Nephron (organoid): ENCODE measurements at regions not wholly inside any gene's neighbourhood (a gene's known extent, or its start where the extent isn't known, plus 50 kb on each side); places are given as distances from the start of the nearest gene placed in this dataset.
A peak's percentile ranks its signal among the peaks of the same experiment; 100 is the strongest.

Experiments used
- H3K27ac Mint-ChIP-seq, 3 experiments: 2 replicates each; pipeline ENCODE4 v1.8.0; 2020; ENCODE audit warnings: mixed read lengths in 3 of 3, mild to moderate bottlenecking in 2 of 3, moderate library complexity in 1 of 3
- H3K27me3 Mint-ChIP-seq: 2 replicates; pipeline ENCODE4 v1.8.0; 2021; ENCODE audit warnings: low read depth, mild to moderate bottlenecking, moderate library complexity, mixed read lengths
- H3K36me3 Mint-ChIP-seq: 2 replicates; pipeline ENCODE4 v1.8.0; 2020; ENCODE audit warnings: low read depth, mixed read lengths
- H3K4me1 Mint-ChIP-seq: 2 replicates; pipeline ENCODE4 v1.8.0; 2020; ENCODE audit warnings: mixed read lengths
- H3K4me3 Mint-ChIP-seq, 3 experiments: 2 replicates each; pipeline ENCODE4 v1.8.0; 2020; ENCODE audit warnings: mild to moderate bottlenecking in 3 of 3, mixed read lengths in 3 of 3, moderate library complexity in 2 of 3
- H3K9me3 Mint-ChIP-seq: 2 replicates; pipeline ENCODE4 v1.8.0; 2020; ENCODE audit warnings: mixed read lengths
- TF ChIP-seq, protein P1 (sequence below), 3 experiments: fragments of 200-600 bp; sonication (generic); IDR thresholded peaks; one replicate each; pipeline ENCODE4 v1.5.0; 2021; ENCODE audit warnings: antibody characterized with exemption in 3 of 3; ENCODE audit not compliant: unreplicated experiment in 3 of 3

DNA sequence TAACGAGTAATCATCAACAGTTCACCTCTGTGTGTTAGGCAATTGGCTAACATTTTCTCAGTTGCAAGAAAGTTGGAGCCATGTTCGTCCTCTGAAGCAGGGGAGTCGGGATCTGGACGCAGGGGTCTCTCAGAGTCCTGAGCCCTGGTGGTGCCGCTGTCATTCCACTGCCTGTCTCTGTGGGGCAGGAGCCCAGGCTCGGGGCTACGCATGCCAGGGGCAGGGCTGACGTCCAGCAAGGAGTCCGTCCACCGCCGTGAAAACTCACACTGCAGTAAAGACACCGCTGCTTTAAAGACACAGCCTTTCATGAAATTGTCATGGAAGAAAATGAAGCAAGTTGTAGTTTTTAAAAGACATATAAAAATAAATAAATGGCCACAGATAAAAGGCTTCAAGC, 571.1 kb upstream of the SOX11 start:
- H3K4me3 Mint-ChIP-seq, result no peak overlapping the region
- H3K9me3 Mint-ChIP-seq, result no peaks in the 10 kb centered on the region
- peaks cover 5% of the 10 kb centered on the region for H3K4me1 Mint-ChIP-seq
- H3K36me3 Mint-ChIP-seq, result no peaks in the 10 kb centered on the region
- no peaks in the 10 kb centered on the region for H3K27me3 Mint-ChIP-seq
- H3K27ac Mint-ChIP-seq, result no peak overlapping the region
- TF ChIP-seq, protein P1, sequence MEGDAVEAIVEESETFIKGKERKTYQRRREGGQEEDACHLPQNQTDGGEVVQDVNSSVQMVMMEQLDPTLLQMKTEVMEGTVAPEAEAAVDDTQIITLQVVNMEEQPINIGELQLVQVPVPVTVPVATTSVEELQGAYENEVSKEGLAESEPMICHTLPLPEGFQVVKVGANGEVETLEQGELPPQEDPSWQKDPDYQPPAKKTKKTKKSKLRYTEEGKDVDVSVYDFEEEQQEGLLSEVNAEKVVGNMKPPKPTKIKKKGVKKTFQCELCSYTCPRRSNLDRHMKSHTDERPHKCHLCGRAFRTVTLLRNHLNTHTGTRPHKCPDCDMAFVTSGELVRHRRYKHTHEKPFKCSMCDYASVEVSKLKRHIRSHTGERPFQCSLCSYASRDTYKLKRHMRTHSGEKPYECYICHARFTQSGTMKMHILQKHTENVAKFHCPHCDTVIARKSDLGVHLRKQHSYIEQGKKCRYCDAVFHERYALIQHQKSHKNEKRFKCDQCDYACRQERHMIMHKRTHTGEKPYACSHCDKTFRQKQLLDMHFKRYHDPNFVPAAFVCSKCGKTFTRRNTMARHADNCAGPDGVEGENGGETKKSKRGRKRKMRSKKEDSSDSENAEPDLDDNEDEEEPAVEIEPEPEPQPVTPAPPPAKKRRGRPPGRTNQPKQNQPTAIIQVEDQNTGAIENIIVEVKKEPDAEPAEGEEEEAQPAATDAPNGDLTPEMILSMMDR (IDR thresholded peaks at IDR 0.05; ENCODE audit: unreplicated experiment in 3 of 3), result no peak

- H3K27ac Mint-ChIP-seq, result no peak overlapping the region
- H3K9me3 Mint-ChIP-seq, result no peaks in the 10 kb centered on the region
- TF ChIP-seq, protein P1 (IDR thresholded peaks at IDR 0.05; ENCODE audit: unreplicated experiment in 3 of 3), result peak in 2 of 3 experiments; percentile 25 to 40
- H3K4me3 Mint-ChIP-seq, result no peak overlapping the region
- no peaks in the 10 kb centered on the region for H3K27me3 Mint-ChIP-seq
- H3K36me3 Mint-ChIP-seq, result no peaks in the 10 kb centered on the region
- peaks cover 5% of the 10 kb centered on the region for H3K4me1 Mint-ChIP-seq
Measured at GRCh38 chr2:5121642-5122041, 570.5 kb upstream of the SOX11 start.

DNA sequence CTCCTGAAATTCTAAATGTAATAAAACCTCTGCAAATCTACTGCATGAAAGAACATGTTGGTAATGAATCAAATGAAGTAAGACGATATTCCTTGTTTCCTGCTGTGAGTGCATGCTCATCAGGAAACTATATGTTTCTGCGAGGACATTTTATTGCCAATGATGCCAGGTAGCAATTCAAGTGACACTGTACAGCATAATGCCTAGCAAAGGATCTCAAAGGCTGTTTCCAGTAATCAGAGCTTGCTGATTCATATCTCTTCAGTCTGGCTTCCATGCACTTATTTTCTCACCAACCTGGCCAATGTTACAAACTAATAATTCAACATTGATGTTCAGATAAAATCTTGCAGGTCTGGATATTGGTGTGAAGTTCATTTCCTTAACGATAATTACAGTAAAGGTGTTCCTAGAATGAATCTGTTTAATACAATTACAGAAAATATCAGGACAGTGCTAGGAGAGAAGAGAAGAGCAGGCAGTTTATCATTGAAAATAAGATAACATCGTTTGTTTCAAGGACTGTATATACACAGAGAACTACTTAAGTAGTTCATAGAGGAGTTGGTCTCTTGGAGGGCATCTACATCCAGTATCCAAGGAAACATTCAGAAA, 568.5 kb upstream of the SOX11 start:
- no peaks in the 10 kb centered on the region for H3K27me3 Mint-ChIP-seq
- H3K4me3 Mint-ChIP-seq, result no peak overlapping the region
- no peaks in the 10 kb centered on the region for H3K9me3 Mint-ChIP-seq
- H3K27ac Mint-ChIP-seq, result no peak overlapping the region
- no peaks in the 10 kb centered on the region for H3K36me3 Mint-ChIP-seq
- H3K4me1 Mint-ChIP-seq, result peaks cover 5% of the 10 kb centered on the region
- TF ChIP-seq, protein P1 (IDR thresholded peaks at IDR 0.05; ENCODE audit: unreplicated experiment in 3 of 3), result no peak

- Mint-ChIP-seq H3K9me3 (no peaks in the 10 kb centered on the region), H3K4me1 (peaks cover 5% of the 10 kb centered on the region), H3K27me3 (no peaks in the 10 kb centered on the region), H3K4me3 (no peak overlapping the region), H3K27ac (no peak overlapping the region), H3K36me3 (no peaks in the 10 kb centered on the region)
- TF ChIP-seq, protein P1 (IDR thresholded peaks at IDR 0.05; ENCODE audit: unreplicated experiment in 3 of 3), result no peak
Measured at GRCh38 chr2:5125017-5125730, 567.0 kb upstream of the SOX11 start.

- no peaks in the 10 kb centered on the region for H3K4me1 Mint-ChIP-seq
- TF ChIP-seq, protein P1 (IDR thresholded peaks at IDR 0.05; ENCODE audit: unreplicated experiment in 3 of 3), result no peak
- no peak overlapping the region for H3K27ac Mint-ChIP-seq
- peaks cover 8% of the 10 kb centered on the region for H3K9me3 Mint-ChIP-seq
- no peaks in the 10 kb centered on the region for H3K36me3 Mint-ChIP-seq
- no peak overlapping the region for H3K4me3 Mint-ChIP-seq
- no peaks in the 10 kb centered on the region for H3K27me3 Mint-ChIP-seq
Measured at GRCh38 chr2:5132281-5132680, 559.9 kb upstream of the SOX11 start.

GRCh38 chr2:5140347-5140746, 551.8 kb upstream of the SOX11 start:
- Mint-ChIP-seq H3K9me3 (peaks cover 2% of the 10 kb centered on the region), H3K27ac (no peak overlapping the region), H3K4me1 (no peaks in the 10 kb centered on the region), H3K4me3 (no peak overlapping the region), H3K36me3 (no peaks in the 10 kb centered on the region), H3K27me3 (no peaks in the 10 kb centered on the region)
- TF ChIP-seq, protein P1 (IDR thresholded peaks at IDR 0.05; ENCODE audit: unreplicated experiment in 3 of 3), result no peak
